ENCODE measurements at regions not wholly inside any gene's neighbourhood (a gene's known extent, or its start where the extent isn't known, plus 50 kb on each side); places are given as distances from the start of the nearest gene placed in this dataset.

DNA sequence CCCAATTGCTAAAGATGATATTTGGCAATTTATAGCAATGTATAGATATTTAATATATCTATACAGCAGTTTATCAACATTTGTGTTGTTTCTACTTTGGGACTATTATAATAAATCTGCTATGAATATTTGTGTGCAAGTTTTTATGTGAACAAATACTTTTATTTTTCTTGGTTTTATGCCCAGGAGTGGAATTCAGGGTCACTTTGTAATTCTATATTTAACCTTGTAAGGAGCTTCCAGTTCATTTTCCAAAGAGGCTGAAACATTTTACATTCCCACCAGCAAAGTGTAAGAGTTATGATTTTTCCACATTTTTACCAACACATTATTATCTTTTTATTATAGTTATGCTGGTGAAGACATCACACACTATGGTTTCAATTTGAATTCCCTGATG lies 801.3 kb downstream of the PCDH18 start:
- TF ChIP-seq, protein P1, sequence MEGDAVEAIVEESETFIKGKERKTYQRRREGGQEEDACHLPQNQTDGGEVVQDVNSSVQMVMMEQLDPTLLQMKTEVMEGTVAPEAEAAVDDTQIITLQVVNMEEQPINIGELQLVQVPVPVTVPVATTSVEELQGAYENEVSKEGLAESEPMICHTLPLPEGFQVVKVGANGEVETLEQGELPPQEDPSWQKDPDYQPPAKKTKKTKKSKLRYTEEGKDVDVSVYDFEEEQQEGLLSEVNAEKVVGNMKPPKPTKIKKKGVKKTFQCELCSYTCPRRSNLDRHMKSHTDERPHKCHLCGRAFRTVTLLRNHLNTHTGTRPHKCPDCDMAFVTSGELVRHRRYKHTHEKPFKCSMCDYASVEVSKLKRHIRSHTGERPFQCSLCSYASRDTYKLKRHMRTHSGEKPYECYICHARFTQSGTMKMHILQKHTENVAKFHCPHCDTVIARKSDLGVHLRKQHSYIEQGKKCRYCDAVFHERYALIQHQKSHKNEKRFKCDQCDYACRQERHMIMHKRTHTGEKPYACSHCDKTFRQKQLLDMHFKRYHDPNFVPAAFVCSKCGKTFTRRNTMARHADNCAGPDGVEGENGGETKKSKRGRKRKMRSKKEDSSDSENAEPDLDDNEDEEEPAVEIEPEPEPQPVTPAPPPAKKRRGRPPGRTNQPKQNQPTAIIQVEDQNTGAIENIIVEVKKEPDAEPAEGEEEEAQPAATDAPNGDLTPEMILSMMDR (conservative IDR thresholded peaks at IDR 0.05) = no peak
- no peak for TF ChIP-seq EZH2 (IDR thresholded peaks at IDR 0.05; ENCODE audit: low read depth)
- DNase-seq = no peak
- Histone ChIP-seq H2AFZ (no peak overlapping the region), H4K20me1 (ENCODE audit: insufficient read depth) (no peaks in the 10 kb centered on the region), H3K9me2 (ENCODE audit: insufficient read depth) (no peaks in the 10 kb centered on the region), H3K4me3 (no peak overlapping the region), H3K27ac (no peak overlapping the region), H3K79me2 (ENCODE audit: low read depth) (no peaks in the 10 kb centered on the region), H3K4me2 (no peak overlapping the region), H3F3A (ENCODE audit: insufficient read depth, low read depth) (no peaks in the 10 kb centered on the region), H3K27me3 (ENCODE audit: insufficient read depth, low read depth) (no peaks in the 10 kb centered on the region), H3K4me1 (replicated peaks; ENCODE audit: insufficient read depth) (no peaks in the 10 kb centered on the region), H3K36me3 (ENCODE audit: low read depth) (no peaks in the 10 kb centered on the region), H3K9me3 (ENCODE audit: insufficient read depth, low read depth) (no peaks in the 10 kb centered on the region)
- no TSS peak for BruUV-seq (replicated peaks)
- ChIA-PET POLR2A (ENCODE audit: unreplicated experiment) (no interaction called here), CTCF (no interaction called here)
- intact Hi-C loops (cut with micrococcal nuclease; ENCODE audit: unreplicated experiment) = no loop called here

DNA sequence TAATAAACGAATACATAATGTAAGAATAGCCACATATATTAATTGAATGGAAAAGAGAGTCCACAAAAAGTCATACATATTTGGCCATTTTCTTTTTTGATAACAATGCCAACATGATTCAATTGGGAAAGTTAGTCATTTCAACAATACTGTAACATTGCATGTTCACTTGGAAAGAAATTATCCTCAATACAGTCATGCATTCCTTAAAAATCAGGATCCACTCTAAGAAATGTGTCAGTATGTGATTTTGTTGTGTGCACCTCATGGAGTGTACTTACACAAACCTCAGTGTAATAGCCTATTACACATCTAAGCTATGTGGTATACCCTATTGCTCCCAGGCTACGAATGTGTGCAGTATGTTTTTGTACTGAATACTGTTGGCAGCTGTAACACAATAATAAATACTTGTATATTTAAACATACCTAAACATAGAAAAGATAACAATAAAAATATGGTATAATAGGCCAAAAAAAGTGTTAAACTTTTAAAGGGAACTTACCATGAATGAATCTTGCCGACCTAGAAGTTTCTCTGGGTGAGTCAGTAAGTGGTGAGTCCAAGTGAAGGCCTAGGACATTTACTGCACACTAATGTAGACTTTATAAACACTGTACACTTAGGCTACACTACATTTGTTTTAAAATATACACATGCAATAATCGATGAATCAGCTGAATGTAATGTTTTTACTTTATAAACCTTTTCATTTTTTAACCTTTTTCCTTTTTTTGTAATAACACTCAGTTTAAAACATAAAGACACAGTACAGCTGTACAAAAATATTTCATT lies 806.8 kb downstream of the PCDH18 start:
- no peak overlapping the region for H3K4me3 ChIP-seq
- H3F3A ChIP-seq (ENCODE audit: insufficient read depth, low read depth) = no peaks in the 10 kb centered on the region
- TF ChIP-seq, protein P1 (conservative IDR thresholded peaks at IDR 0.05) = no peak
- TF ChIP-seq EZH2 (IDR thresholded peaks at IDR 0.05; ENCODE audit: low read depth) = no peak
- intact Hi-C loops (cut with micrococcal nuclease; ENCODE audit: unreplicated experiment) = no loop called here
- no peaks in the 10 kb centered on the region for H3K9me2 ChIP-seq (ENCODE audit: insufficient read depth)
- POLR2A ChIA-PET (ENCODE audit: unreplicated experiment) = no interaction called here
- H3K4me1 ChIP-seq (replicated peaks; ENCODE audit: insufficient read depth) = no peaks in the 10 kb centered on the region
- no peak overlapping the region for H2AFZ ChIP-seq
- DNase-seq = no peak
- H3K9me3 ChIP-seq (ENCODE audit: insufficient read depth, low read depth) = no peaks in the 10 kb centered on the region
- H3K27me3 ChIP-seq (ENCODE audit: insufficient read depth, low read depth) = no peaks in the 10 kb centered on the region
- no peak overlapping the region for H3K27ac ChIP-seq
- no peaks in the 10 kb centered on the region for H3K79me2 ChIP-seq (ENCODE audit: low read depth)
- CTCF ChIA-PET = no interaction called here
- H3K4me2 ChIP-seq = no peak overlapping the region
- H3K36me3 ChIP-seq (ENCODE audit: low read depth) = no peaks in the 10 kb centered on the region
- no TSS peak for BruUV-seq (replicated peaks)
- H4K20me1 ChIP-seq (ENCODE audit: insufficient read depth) = no peaks in the 10 kb centered on the region

DNA sequence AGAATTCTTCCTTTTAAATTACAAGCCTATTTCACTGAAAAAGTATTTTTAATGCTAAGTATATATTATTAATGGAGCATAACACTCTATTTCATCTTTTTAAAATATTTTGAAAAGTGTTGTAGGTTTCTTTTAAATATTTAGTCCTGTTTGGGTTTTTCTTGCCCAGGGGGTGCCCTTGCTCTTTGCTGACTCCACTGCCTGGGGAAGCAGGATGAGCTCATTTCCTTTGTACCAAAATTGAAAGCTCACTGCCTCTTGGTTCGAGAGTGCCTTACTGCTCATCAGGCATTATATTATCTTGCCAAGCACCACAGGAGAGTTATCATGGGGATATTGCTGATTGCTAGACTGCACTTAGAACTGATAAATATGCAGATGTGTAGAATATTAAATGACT lies 819.2 kb downstream of the PCDH18 start:
- DNase-seq = no peak

More for the DNA sequence above, 819.2 kb downstream of the PCDH18 start:
- Histone ChIP-seq H4K20me1 (ENCODE audit: insufficient read depth) (no peaks in the 10 kb centered on the region), H3K36me3 (ENCODE audit: low read depth) (no peaks in the 10 kb centered on the region), H3K79me2 (ENCODE audit: low read depth) (no peaks in the 10 kb centered on the region), H3K4me3 (no peak overlapping the region), H3K9me2 (ENCODE audit: insufficient read depth) (no peaks in the 10 kb centered on the region), H3F3A (ENCODE audit: insufficient read depth, low read depth) (no peaks in the 10 kb centered on the region), H3K27ac (no peak overlapping the region), H2AFZ (no peak overlapping the region), H3K27me3 (ENCODE audit: insufficient read depth, low read depth) (no peaks in the 10 kb centered on the region), H3K4me1 (replicated peaks; ENCODE audit: insufficient read depth) (no peaks in the 10 kb centered on the region), H3K9me3 (ENCODE audit: insufficient read depth, low read depth) (no peaks in the 10 kb centered on the region), H3K4me2 (no peak overlapping the region)
- intact Hi-C loops (cut with micrococcal nuclease; ENCODE audit: unreplicated experiment) = no loop called here
- BruUV-seq (replicated peaks) = no TSS peak
- TF ChIP-seq, protein P1 (conservative IDR thresholded peaks at IDR 0.05) = no peak
- no peak for TF ChIP-seq EZH2 (IDR thresholded peaks at IDR 0.05; ENCODE audit: low read depth)
- POLR2A ChIA-PET (ENCODE audit: unreplicated experiment) = no interaction called here
- CTCF ChIA-PET = interaction anchor here (1.4 kb wide), 1 partner anchor 151 kb away, joined by 3 read pairs; no protein-coding TSS in a partner anchor

Measured in PC-9 (cell line).